ENCODE measurements at regions not wholly inside any gene's neighbourhood (a gene's known extent, or its start where the extent isn't known, plus 50 kb on each side); places are given as distances from the start of the nearest gene placed in this dataset.

- H3K9me3 ChIP-seq (ENCODE audit: control insufficient read depth, insufficient read depth, low read length) = no peaks in the 10 kb centered on the region
- H3K27me3 ChIP-seq (ENCODE audit: control insufficient read depth, insufficient read depth, low read length) = no peaks in the 10 kb centered on the region
- no peak for DNase-seq (ENCODE audit: low read depth, low spot score)
- TF ChIP-seq CTCF (IDR thresholded peaks at IDR 0.05; ENCODE audit: low read depth, low read length) = no peak
- ChIA-PET CTCF (interaction anchor here (1.4 kb wide), 1 partner anchor 19 kb away, joined by 3 read pairs; no protein-coding TSS in a partner anchor), POLR2A (no interaction called here)
- H3K4me3 ChIP-seq (ENCODE audit: low read depth, low read length) = no peak overlapping the region
- no peak overlapping the region for H3K27ac ChIP-seq (ENCODE audit: low read depth, low read length)
Measured at GRCh38 chr1:98336472-98337083, 324.9 kb upstream of the SNX7 start.

DNA sequence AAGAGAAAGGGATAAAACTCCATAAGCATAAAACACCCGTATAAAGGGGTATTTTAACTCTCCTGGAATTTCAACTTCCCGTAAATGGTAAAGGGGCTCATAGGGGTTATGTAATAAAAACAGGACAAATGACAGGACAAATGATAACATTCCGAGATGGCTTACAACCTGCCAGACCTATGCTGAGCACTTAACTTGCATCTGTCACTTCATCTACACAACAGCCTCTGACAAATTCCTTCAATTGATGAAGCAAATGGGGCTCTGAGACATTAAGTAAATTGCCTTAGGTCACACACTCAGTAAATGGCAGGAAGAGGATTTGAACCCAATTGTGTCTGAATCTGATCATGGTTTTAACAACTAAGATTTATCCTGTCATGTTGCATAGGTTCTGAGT is 327.6 kb upstream of the SNX7 start:
- no peak overlapping the region for H3K4me3 ChIP-seq (ENCODE audit: low read depth, low read length)
- no peak for TF ChIP-seq CTCF (IDR thresholded peaks at IDR 0.05; ENCODE audit: low read depth, low read length)
- no peak overlapping the region for H3K27ac ChIP-seq (ENCODE audit: low read depth, low read length)
- no peak for DNase-seq (ENCODE audit: low read depth, low spot score)
- no peaks in the 10 kb centered on the region for H3K9me3 ChIP-seq (ENCODE audit: control insufficient read depth, insufficient read depth, low read length)
- CTCF ChIA-PET = no interaction called here
- POLR2A ChIA-PET = no interaction called here
- H3K27me3 ChIP-seq (ENCODE audit: control insufficient read depth, insufficient read depth, low read length) = no peaks in the 10 kb centered on the region

- no peak for DNase-seq (ENCODE audit: low read depth, low spot score)
- Histone ChIP-seq H3K9me3 (ENCODE audit: control insufficient read depth, insufficient read depth, low read length) (no peaks in the 10 kb centered on the region), H3K27me3 (ENCODE audit: control insufficient read depth, insufficient read depth, low read length) (no peaks in the 10 kb centered on the region), H3K4me3 (ENCODE audit: low read depth, low read length) (no peak overlapping the region), H3K27ac (ENCODE audit: low read depth, low read length) (no peak overlapping the region)
- TF ChIP-seq CTCF (IDR thresholded peaks at IDR 0.05; ENCODE audit: low read depth, low read length) = no peak
- POLR2A ChIA-PET = no interaction called here
- CTCF ChIA-PET = no interaction called here
Measured at GRCh38 chr1:98333406-98333805, 328.1 kb upstream of the SNX7 start.

- no peak overlapping the region for H3K4me3 ChIP-seq (ENCODE audit: low read depth, low read length)
- no peak for DNase-seq (ENCODE audit: low read depth, low spot score)
- no peak for TF ChIP-seq CTCF (IDR thresholded peaks at IDR 0.05; ENCODE audit: low read depth, low read length)
- POLR2A ChIA-PET = no interaction called here
- no peak overlapping the region for H3K27ac ChIP-seq (ENCODE audit: low read depth, low read length)
- CTCF ChIA-PET = interaction anchor here (0.6 kb wide), 1 partner anchor 531 kb away, joined by 3 read pairs; no protein-coding TSS in a partner anchor
- no peaks in the 10 kb centered on the region for H3K27me3 ChIP-seq (ENCODE audit: control insufficient read depth, insufficient read depth, low read length)
- H3K9me3 ChIP-seq (ENCODE audit: control insufficient read depth, insufficient read depth, low read length) = no peaks in the 10 kb centered on the region
Measured at GRCh38 chr1:98331718-98332311, 329.7 kb upstream of the SNX7 start.

DNA sequence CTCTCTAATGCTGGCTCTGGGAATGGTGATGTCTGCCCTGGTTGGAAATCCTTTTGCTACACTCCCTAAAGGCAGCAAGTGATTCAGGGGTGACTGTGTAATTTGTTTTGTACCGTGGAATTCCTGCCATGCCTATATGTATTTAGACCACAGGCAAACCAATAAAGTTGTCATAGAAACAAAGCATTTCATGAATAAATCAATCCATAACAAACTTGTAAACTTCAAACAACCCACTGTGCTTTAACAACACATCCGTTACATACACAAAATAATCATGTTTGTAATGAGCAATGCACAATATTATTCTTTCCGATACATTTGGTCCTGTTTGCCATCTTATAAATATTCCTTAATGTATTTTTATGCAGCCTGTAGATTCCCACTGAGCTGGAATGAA is 330.3 kb upstream of the SNX7 start:
- ChIA-PET CTCF (no interaction called here), POLR2A (no interaction called here)
- Histone ChIP-seq H3K27me3 (ENCODE audit: control insufficient read depth, insufficient read depth, low read length) (no peaks in the 10 kb centered on the region), H3K9me3 (ENCODE audit: control insufficient read depth, insufficient read depth, low read length) (no peaks in the 10 kb centered on the region), H3K4me3 (ENCODE audit: low read depth, low read length) (no peak overlapping the region), H3K27ac (ENCODE audit: low read depth, low read length) (no peak overlapping the region)
- TF ChIP-seq CTCF (IDR thresholded peaks at IDR 0.05; ENCODE audit: low read depth, low read length) = no peak
- no peak for DNase-seq (ENCODE audit: low read depth, low spot score)
